Cardiac fibroblast (primary cell): ENCODE measurements at regions not wholly inside any gene's neighbourhood (a gene's known extent, or its start where the extent isn't known, plus 50 kb on each side); places are given as distances from the start of the nearest gene placed in this dataset.

Experiments used
- DNase-seq, 2 donors: peaks; one replicate each; pipeline versions ENCODE4 v3.0.0 to v3.0.0-alpha.2; 2010; ENCODE audit warnings: low read depth in 2 of 2
- H3K4me3 ChIP-seq, 2 donors: replicated peaks in 1 of 2; 1 replicate in 1 of 2; 2 replicates in 1 of 2; pipeline ENCODE4 v1.5.1; 2011; ENCODE audit warnings: low read depth in 2 of 2, low read length in 2 of 2, mild to moderate bottlenecking in 2 of 2, moderate library complexity in 1 of 2
- TF ChIP-seq, protein P1 (sequence below): IDR thresholded peaks from one replicate; pipeline ENCODE4 v1.5.1; 2011; ENCODE audit warnings: low read depth, mild to moderate bottlenecking, low read length, inconsistent platforms

- DNase-seq: no peak
- H3K4me3 ChIP-seq: no peak overlapping the region
- TF ChIP-seq, protein P1, sequence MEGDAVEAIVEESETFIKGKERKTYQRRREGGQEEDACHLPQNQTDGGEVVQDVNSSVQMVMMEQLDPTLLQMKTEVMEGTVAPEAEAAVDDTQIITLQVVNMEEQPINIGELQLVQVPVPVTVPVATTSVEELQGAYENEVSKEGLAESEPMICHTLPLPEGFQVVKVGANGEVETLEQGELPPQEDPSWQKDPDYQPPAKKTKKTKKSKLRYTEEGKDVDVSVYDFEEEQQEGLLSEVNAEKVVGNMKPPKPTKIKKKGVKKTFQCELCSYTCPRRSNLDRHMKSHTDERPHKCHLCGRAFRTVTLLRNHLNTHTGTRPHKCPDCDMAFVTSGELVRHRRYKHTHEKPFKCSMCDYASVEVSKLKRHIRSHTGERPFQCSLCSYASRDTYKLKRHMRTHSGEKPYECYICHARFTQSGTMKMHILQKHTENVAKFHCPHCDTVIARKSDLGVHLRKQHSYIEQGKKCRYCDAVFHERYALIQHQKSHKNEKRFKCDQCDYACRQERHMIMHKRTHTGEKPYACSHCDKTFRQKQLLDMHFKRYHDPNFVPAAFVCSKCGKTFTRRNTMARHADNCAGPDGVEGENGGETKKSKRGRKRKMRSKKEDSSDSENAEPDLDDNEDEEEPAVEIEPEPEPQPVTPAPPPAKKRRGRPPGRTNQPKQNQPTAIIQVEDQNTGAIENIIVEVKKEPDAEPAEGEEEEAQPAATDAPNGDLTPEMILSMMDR: no peak
Measured at GRCh38 chr2:121006743-121007489, 271.2 kb downstream of the GLI2 start.

DNA sequence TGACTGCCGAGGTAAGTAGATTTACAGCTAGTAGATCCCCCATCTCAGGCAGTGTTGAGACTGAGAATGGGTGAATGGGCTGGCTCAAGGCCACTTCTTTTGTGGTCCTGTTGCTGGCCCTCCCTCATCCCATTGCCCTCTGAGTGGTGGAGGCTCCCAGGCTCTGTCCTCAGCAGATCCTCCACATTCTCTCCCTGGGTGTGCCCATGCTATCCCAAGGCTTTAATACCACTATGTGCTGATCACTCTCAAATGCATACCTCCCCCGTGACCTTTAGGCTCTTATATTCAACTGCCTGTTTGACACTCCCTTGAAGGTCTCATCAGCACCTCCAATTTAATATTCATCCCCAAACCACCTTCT, 271.8 kb downstream of the GLI2 start:
- DNase-seq: no peak
- TF ChIP-seq, protein P1: no peak
- no peak overlapping the region for H3K4me3 ChIP-seq

DNA sequence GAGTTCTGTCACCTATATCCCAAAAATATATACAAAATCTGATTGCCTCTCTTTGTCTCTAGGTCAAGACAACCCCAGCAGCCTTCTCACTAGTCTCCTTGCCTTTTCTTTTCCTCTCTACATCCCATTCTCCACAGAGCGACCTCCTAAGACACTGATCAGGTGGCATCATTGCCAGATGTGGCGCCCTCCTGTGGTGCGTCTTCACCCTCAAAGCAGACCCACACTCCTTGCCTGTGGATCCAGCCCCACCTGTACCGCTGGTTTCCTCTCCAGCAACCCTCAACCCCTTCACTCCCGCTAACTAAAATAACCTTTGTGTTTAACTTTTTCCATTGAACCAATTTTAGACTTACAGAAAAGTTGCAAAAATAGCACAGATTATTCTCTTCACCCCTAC, 273.3 kb downstream of the GLI2 start:
- TF ChIP-seq, protein P1: peak; percentile 40
- peak; percentile 5 to 10 for DNase-seq
- H3K4me3 ChIP-seq: no peak overlapping the region

- TF ChIP-seq, protein P1: no peak
- H3K4me3 ChIP-seq: no peak overlapping the region
- DNase-seq: no peak
Measured at GRCh38 chr2:121010998-121011397, 274.0 kb downstream of the TFCP2L1 start.

- TF ChIP-seq, protein P1: no peak
- no peak for DNase-seq
- H3K4me3 ChIP-seq: no peak overlapping the region
Measured at GRCh38 chr2:121014876-121015275, 270.1 kb downstream of the TFCP2L1 start.

DNA sequence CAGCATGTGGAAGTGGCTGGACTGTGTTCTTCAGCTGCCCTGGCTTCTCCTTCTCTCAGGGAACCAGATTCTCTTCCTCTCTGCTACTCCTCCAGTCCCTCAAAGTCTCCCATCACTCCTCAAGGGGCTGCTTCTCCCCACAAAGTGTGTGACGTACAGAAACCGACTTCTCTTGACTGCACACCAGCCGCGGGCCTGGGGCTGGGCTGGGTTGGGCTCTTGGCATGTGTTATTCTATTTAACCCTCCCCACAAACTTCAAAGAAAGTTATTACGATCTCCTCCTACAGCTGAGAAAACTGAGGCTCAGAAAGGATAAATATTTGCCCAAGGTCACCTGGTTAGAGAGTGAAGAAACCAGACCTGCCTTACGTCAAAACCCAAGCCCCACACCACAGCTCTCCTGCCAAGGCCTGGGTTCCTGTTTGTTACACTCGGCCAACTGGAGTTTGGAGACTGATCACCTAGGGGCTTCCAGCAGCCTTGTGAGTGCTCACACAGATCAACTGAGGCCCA, 269.0 kb downstream of the TFCP2L1 start:
- DNase-seq: no peak
- TF ChIP-seq, protein P1: no peak
- no peak overlapping the region for H3K4me3 ChIP-seq
